HEK293T (cell line): ENCODE measurements at regions not wholly inside any gene's neighbourhood (a gene's known extent, or its start where the extent isn't known, plus 50 kb on each side); places are given as distances from the start of the nearest gene placed in this dataset.

Source experiments
- CTCF ChIA-PET: fragments of 350-600 bp; formaldehyde crosslinking; extraction: SDS; loops from one replicate; lab custom pipeline; 2021; ENCODE audit warnings: antibody characterized with exemption, inconsistent platforms; lab: Yijun Ruan, JAX
- POLR2A ChIA-PET: fragments of 350-600 bp; formaldehyde crosslinking; extraction: SDS; loops from one replicate; lab custom pipeline; 2020; ENCODE audit warnings: antibody characterized with exemption, inconsistent platforms; lab: Yijun Ruan, JAX
- DNase-seq: peaks from one replicate; pipeline ENCODE4 v3.0.0; 2012; ENCODE audit warnings: mixed read lengths; ENCODE audit errors: extremely low spot score
- ARNT ChIP-seq: fragments of 450-650 bp; IDR thresholded peaks from 2 replicates; pipeline ENCODE4 v1.6.1; 2017; ENCODE audit warnings: mild to moderate bottlenecking
- BHLHE40 ChIP-seq: fragments of 450-650 bp; IDR thresholded peaks from 2 replicates; pipeline ENCODE4 v1.6.1; 2016; ENCODE audit warnings: mild to moderate bottlenecking, moderate library complexity, borderline replicate concordance
- CTBP1 ChIP-seq: fragments of 450-650 bp; IDR thresholded peaks from 2 replicates; pipeline ENCODE4 v1.6.1; 2016; ENCODE audit warnings: borderline replicate concordance
- ELF4 ChIP-seq: fragments of 450-650 bp; IDR thresholded peaks from 2 replicates; pipeline ENCODE4 v1.6.1; 2017; ENCODE audit warnings: antibody characterized with exemption
- FOXA1 ChIP-seq: fragments of 450-650 bp; IDR thresholded peaks from 2 replicates; pipeline ENCODE4 v1.6.1; 2016; ENCODE audit warnings: mild to moderate bottlenecking
- FOXK2 ChIP-seq: fragments of 450-650 bp; IDR thresholded peaks from 2 replicates; pipeline ENCODE4 v1.6.1; 2016; ENCODE audit warnings: mild to moderate bottlenecking
- FOXM1 ChIP-seq: fragments of 450-650 bp; IDR thresholded peaks from 2 replicates; pipeline ENCODE4 v1.6.1; 2017; ENCODE audit warnings: mild to moderate bottlenecking, borderline replicate concordance
- HDGF ChIP-seq: fragments of 450-650 bp; IDR thresholded peaks from 2 replicates; pipeline ENCODE4 v1.6.1; 2017; ENCODE audit warnings: antibody characterized with exemption, borderline replicate concordance
- L3MBTL2 ChIP-seq: fragments of 450-650 bp; conservative IDR thresholded peaks from 2 replicates; pipeline ENCODE4 v1.6.1; 2016; ENCODE audit warnings: mild to moderate bottlenecking
- LEF1 ChIP-seq: fragments of 450-650 bp; IDR thresholded peaks from 2 replicates; pipeline ENCODE4 v1.6.1; 2017; ENCODE audit warnings: mild to moderate bottlenecking, borderline replicate concordance
- NFRKB ChIP-seq: fragments of 450-650 bp; IDR thresholded peaks from 2 replicates; pipeline ENCODE4 v1.6.1; 2016; ENCODE audit warnings: mild to moderate bottlenecking, moderate library complexity
- PKNOX1 ChIP-seq: fragments of 450-650 bp; IDR thresholded peaks from 2 replicates; pipeline ENCODE4 v1.6.1; 2016
- SP1 ChIP-seq: fragments of 450-650 bp; IDR thresholded peaks from 2 replicates; pipeline ENCODE4 v1.6.1; 2017
- SUZ12 ChIP-seq: fragments of 450-650 bp; IDR thresholded peaks from 2 replicates; pipeline ENCODE4 v1.6.1; 2016; ENCODE audit warnings: mild to moderate bottlenecking
- TARDBP ChIP-seq: fragments of 450-650 bp; IDR thresholded peaks from 2 replicates; pipeline ENCODE4 v1.6.1; 2016
- ZNF384 ChIP-seq: fragments of 450-650 bp; IDR thresholded peaks from 2 replicates; pipeline ENCODE4 v1.6.1; 2016

- ChIA-PET POLR2A (no interaction called here), CTCF (no interaction called here)
- no peak for TF ChIP-seq FOXA1
- TF ChIP-seq L3MBTL2: no peak
- TF ChIP-seq ZNF384: no peak
- TF ChIP-seq SP1: no peak
- TF ChIP-seq ELF4: no peak
- DNase-seq: no peak
Measured at GRCh38 chr1:14242870-14243269, 355.6 kb upstream of the KAZN start.

GRCh38 chr1:14245954-14246353 is 352.5 kb upstream of the KAZN start:
- DNase-seq: no peak
- ChIA-PET POLR2A (no interaction called here), CTCF (no interaction called here)
- TF ChIP-seq LEF1 (no peak), FOXA1 (no peak), HDGF (no peak), BHLHE40 (no peak), PKNOX1 (no peak), SP1 (no peak), CTBP1 (no peak), ELF4 (no peak), ARNT (no peak), ZNF384 (no peak), TARDBP (no peak), FOXM1 (no peak), L3MBTL2 (no peak), NFRKB (no peak), FOXK2 (no peak), SUZ12 (no peak)

- no peak for DNase-seq
- ChIA-PET CTCF (no interaction called here), POLR2A (no interaction called here)
- TF ChIP-seq FOXK2: no peak
- no peak for TF ChIP-seq LEF1
- TF ChIP-seq FOXA1: no peak
- no peak for TF ChIP-seq BHLHE40
- TF ChIP-seq ZNF384: no peak
- no peak for TF ChIP-seq TARDBP
- TF ChIP-seq PKNOX1: no peak
- TF ChIP-seq SP1: no peak
- no peak for TF ChIP-seq ARNT
- TF ChIP-seq L3MBTL2: no peak
- no peak for TF ChIP-seq CTBP1
- TF ChIP-seq HDGF: no peak
Measured at GRCh38 chr1:14246471-14246870, 352.0 kb upstream of the KAZN start.

- no peak for DNase-seq
- POLR2A ChIA-PET: no interaction called here
- TF ChIP-seq L3MBTL2 (no peak), SP1 (no peak), CTBP1 (no peak), PKNOX1 (no peak), FOXK2 (no peak), FOXM1 (no peak), ARNT (no peak), ELF4 (no peak), FOXA1 (no peak), ZNF384 (no peak), TARDBP (no peak), BHLHE40 (no peak), LEF1 (no peak)
- CTCF ChIA-PET: no interaction called here
Measured at GRCh38 chr1:14247666-14248065, 350.8 kb upstream of the KAZN start.

- POLR2A ChIA-PET: no interaction called here
- no peak for TF ChIP-seq FOXK2
- no peak for TF ChIP-seq ELF4
- no peak for TF ChIP-seq PKNOX1
- TF ChIP-seq BHLHE40: no peak
- no peak for TF ChIP-seq SUZ12
- TF ChIP-seq L3MBTL2: no peak
- TF ChIP-seq TARDBP: no peak
- no peak for TF ChIP-seq ARNT
- no peak for TF ChIP-seq SP1
- TF ChIP-seq NFRKB: no peak
- TF ChIP-seq ZNF384: no peak
- TF ChIP-seq FOXA1: no peak
- no peak for TF ChIP-seq HDGF
- TF ChIP-seq LEF1: no peak
- no peak for TF ChIP-seq CTBP1
- DNase-seq: no peak
- CTCF ChIA-PET: no interaction called here
Measured at GRCh38 chr1:14251871-14252270, 346.6 kb upstream of the KAZN start.

- DNase-seq: no peak
- ChIA-PET CTCF (no interaction called here), POLR2A (no interaction called here)
- TF ChIP-seq SP1: no peak
- TF ChIP-seq ZNF384: no peak
- TF ChIP-seq ELF4: no peak
- no peak for TF ChIP-seq CTBP1
- no peak for TF ChIP-seq FOXA1
- TF ChIP-seq FOXM1: no peak
- TF ChIP-seq TARDBP: no peak
- TF ChIP-seq PKNOX1: no peak
- no peak for TF ChIP-seq L3MBTL2
- no peak for TF ChIP-seq SUZ12
Measured at GRCh38 chr1:14253676-14254075, 344.8 kb upstream of the KAZN start.
